CD4-positive, CD25-positive, alpha-beta regulatory T cell (primary cell): ENCODE measurements at regions not wholly inside any gene's neighbourhood (a gene's known extent, or its start where the extent isn't known, plus 50 kb on each side); places are given as distances from the start of the nearest gene placed in this dataset.

Source experiments
- ATAC-seq, 2 donors: fragments of 150-1000 bp; cut with Tn5 transposase; one replicate each; pipeline ENCODE4 v1.10.0; 2021; ENCODE audit warnings: low read depth in 2 of 2, moderate number of reproducible peaks in 2 of 2, moderate library complexity in 1 of 2
- DNase-seq, 3 donors: peaks; one replicate each; pipeline versions ENCODE4 v3.0.0 to v3.0.0-alpha.2; 2012 to 2022; ENCODE audit warnings: mixed read lengths in 1 of 3
- H3K27ac ChIP-seq: one replicate; pipeline ENCODE4 v1.7.0; 2013; ENCODE audit warnings: mild to moderate bottlenecking, low read length; ENCODE audit not compliant: insufficient read depth, poor library complexity, severe bottlenecking
- H3K27me3 ChIP-seq: one replicate; pipeline ENCODE4 v1.7.0; 2013; ENCODE audit warnings: low read length; ENCODE audit not compliant: control insufficient read depth, insufficient read depth
- H3K36me3 ChIP-seq: one replicate; pipeline ENCODE4 v1.7.0; 2013; ENCODE audit warnings: mild to moderate bottlenecking, low read length, moderate library complexity; ENCODE audit not compliant: control insufficient read depth, insufficient read depth
- H3K4me1 ChIP-seq: 2 replicates; pipeline ENCODE4 v1.7.0; 2013; ENCODE audit warnings: mild to moderate bottlenecking, low read length; ENCODE audit not compliant: insufficient read depth, control insufficient read depth, poor library complexity, severe bottlenecking
- H3K4me3 ChIP-seq: one replicate; pipeline ENCODE4 v1.7.0; 2013; ENCODE audit warnings: low read depth, mild to moderate bottlenecking, low read length, moderate library complexity
- H3K9me3 ChIP-seq, 2 experiments: 1 replicate in 1 of 2; 2 replicates in 1 of 2; pipeline ENCODE4 v1.7.0; 2013; ENCODE audit warnings: low read length in 2 of 2, mild to moderate bottlenecking in 1 of 2, moderate library complexity in 1 of 2; ENCODE audit not compliant: control insufficient read depth in 2 of 2
- H3K27ac Mint-ChIP-seq, 3 donors: one replicate each; pipeline ENCODE4 v1.8.0; 2020 to 2022; ENCODE audit warnings: mild to moderate bottlenecking in 3 of 3, mixed read lengths in 3 of 3, moderate library complexity in 2 of 3
- H3K27me3 Mint-ChIP-seq: one replicate; pipeline ENCODE4 v1.8.0; 2022; ENCODE audit warnings: mild to moderate bottlenecking, mixed read lengths
- H3K36me3 Mint-ChIP-seq: one replicate; pipeline ENCODE4 v1.8.0; 2020; ENCODE audit warnings: mixed read lengths
- H3K4me1 Mint-ChIP-seq, 4 donors: one replicate each; pipeline ENCODE4 v1.8.0; 2020 to 2022; ENCODE audit warnings: mixed read lengths in 4 of 4, mild to moderate bottlenecking in 1 of 4
- H3K4me3 Mint-ChIP-seq, 4 donors: one replicate each; pipeline ENCODE4 v1.8.0; 2020 to 2022; ENCODE audit warnings: mild to moderate bottlenecking in 4 of 4, mixed read lengths in 4 of 4, moderate library complexity in 3 of 4
- H3K9me3 Mint-ChIP-seq, 7 donors: one replicate each; pipeline ENCODE4 v1.8.0; 2020 to 2022; ENCODE audit warnings: mixed read lengths in 7 of 7, mild to moderate bottlenecking in 3 of 7, moderate library complexity in 2 of 7

DNA sequence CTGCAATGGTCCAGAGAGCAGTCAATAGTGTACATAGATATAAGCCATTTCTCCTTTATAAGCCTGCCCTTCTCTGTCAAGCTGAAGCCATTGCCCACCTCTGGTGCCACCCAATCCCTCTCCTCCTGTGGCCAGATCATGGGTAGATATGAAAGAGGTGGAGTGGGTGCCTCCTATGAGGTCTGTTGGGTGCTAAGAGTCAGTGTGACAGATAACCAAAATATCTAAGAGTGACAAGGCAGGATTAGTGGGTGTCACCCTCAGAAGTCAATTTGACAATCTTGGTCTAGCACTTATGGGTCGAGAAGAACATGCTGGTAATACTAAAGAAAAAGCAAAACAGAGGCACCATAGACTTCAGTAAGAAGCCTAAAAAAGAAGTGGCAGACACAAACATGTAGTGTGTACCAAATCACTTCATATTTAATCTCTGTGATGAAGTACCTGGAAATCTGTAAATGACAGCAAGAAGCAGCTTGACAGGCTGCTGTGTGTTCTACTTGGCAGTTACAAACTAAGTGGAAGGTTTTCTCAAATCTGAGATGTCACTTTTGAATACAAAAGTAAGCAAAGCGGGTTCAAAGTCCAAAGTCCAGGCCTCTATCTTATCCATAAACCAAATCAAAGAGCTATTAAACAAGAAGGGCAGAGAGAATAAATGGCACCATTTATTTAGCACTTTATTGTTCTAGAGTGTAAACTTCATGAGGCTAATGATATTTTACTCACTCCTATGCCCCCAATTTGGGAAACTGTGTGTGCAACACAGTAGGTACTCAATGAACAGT, 118.9 kb upstream of the EOMES start:
- Histone ChIP-seq H3K4me3 (no peak overlapping the region), H3K9me3 (no peaks in the 10 kb centered on the region), H3K27me3 (no peaks in the 10 kb centered on the region), H3K4me1 (no peaks in the 10 kb centered on the region), H3K27ac (no peak overlapping the region), H3K36me3 (no peaks in the 10 kb centered on the region)
- H3K4me1 Mint-ChIP-seq, result peaks cover 0 to 17% (median 10%) of the 10 kb centered on the region in 4 donors
- no peaks in the 10 kb centered on the region for H3K27me3 Mint-ChIP-seq
- no peak overlapping the region for H3K4me3 Mint-ChIP-seq
- H3K9me3 Mint-ChIP-seq, result peaks cover 0 to 1% (median 0%) of the 10 kb centered on the region in 7 donors
- no peak for ATAC-seq
- H3K27ac Mint-ChIP-seq, result no peak overlapping the region
- no peaks in the 10 kb centered on the region for H3K36me3 Mint-ChIP-seq
- DNase-seq, result no peak

DNA sequence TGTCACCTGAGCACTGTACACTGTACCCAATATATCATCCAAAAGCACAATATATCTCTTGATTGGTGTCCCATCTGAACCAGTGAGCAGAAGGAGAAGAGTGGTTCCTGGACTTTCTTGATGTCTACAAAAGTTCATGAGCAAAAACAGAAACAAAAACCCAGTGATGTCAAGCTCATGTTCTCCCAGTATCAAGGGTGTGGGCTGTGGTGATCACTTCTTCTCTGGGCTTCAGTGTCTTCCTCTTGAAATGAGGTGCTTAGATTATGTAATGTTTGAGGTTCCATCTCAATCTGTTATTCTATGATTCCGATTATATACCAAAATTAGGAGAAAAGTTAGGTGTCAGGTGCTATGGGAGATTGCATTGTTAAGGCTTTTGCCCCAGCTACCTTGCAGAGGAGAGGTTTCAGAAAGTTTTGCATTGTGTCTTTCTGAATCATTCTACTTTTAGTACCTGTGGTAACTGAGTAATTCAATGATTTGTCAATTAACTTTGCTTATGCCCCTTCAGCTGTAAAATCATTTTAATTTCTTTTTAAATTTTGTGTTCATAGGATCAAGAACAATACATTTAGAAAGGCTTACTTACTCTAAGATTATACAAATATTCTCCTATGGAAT, 122.0 kb upstream of the EOMES start:
- Mint-ChIP-seq H3K4me1 (peaks cover 0 to 11% (median 3%) of the 10 kb centered on the region in 4 donors), H3K9me3 (peaks cover 0 to 2% (median 0%) of the 10 kb centered on the region in 7 donors), H3K36me3 (no peaks in the 10 kb centered on the region), H3K4me3 (no peak overlapping the region), H3K27ac (no peak overlapping the region), H3K27me3 (no peaks in the 10 kb centered on the region)
- Histone ChIP-seq H3K27ac (no peak overlapping the region), H3K27me3 (no peaks in the 10 kb centered on the region), H3K36me3 (no peaks in the 10 kb centered on the region), H3K9me3 (no peaks in the 10 kb centered on the region), H3K4me3 (no peak overlapping the region), H3K4me1 (no peaks in the 10 kb centered on the region)
- ATAC-seq (no peak), DNase-seq (no peak)

DNA sequence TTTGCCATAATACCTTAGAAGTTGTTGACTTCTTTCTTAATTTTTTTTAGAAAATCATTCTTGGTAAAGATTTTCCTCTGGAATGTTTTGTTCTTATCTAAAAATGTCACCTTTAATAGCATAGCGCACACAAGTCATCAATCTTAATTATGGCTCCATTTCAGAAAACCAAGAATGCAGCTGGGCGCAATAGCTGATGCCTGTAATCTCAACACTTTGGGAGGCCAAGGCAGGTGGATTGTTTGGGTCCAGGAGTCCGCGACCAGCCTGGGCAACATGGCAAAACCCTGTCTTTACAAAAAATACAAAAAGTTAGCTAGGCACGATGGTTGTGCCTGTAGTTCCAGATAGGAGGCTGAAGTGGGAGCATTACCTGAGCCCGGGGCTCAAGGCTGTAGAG, 125.6 kb upstream of the EOMES start:
- no peaks in the 10 kb centered on the region for H3K9me3 ChIP-seq
- no peaks in the 10 kb centered on the region for H3K27me3 ChIP-seq
- no peak for ATAC-seq
- no peak overlapping the region for H3K4me3 ChIP-seq
- Mint-ChIP-seq H3K4me1 (peaks cover 0 to 11% (median 3%) of the 10 kb centered on the region in 4 donors), H3K9me3 (peaks cover 0 to 8% (median 4%) of the 10 kb centered on the region in 7 donors), H3K36me3 (no peaks in the 10 kb centered on the region), H3K27ac (no peak overlapping the region), H3K27me3 (peaks cover 5% of the 10 kb centered on the region), H3K4me3 (no peak overlapping the region)
- H3K4me1 ChIP-seq, result no peaks in the 10 kb centered on the region
- no peaks in the 10 kb centered on the region for H3K36me3 ChIP-seq
- H3K27ac ChIP-seq, result no peak overlapping the region
- no peak for DNase-seq

DNA sequence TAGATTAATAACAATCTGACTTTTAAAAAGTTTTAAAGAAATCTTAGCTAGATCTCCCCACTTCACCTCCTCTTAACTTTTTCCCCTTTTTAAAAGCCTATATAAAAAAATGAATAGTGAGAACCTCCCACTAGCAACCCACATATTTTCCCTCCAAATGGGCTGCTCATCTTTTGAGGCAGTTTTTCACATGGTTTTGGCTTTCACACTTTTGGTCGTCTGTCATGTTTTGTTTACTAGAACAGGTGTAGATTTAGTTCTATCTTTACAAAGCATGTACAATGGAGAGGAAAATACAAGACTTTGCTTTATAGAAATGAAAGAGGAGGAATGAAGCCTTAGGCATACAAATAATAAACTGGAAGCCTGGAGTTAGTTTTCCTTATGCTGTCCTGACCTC, 126.7 kb upstream of the EOMES start:
- Histone ChIP-seq H3K9me3 (peaks cover 0 to under 1% of the 10 kb centered on the region in 2 experiments), H3K27me3 (no peaks in the 10 kb centered on the region), H3K27ac (no peak overlapping the region), H3K4me1 (no peaks in the 10 kb centered on the region), H3K4me3 (no peak overlapping the region), H3K36me3 (no peaks in the 10 kb centered on the region)
- peaks cover 0 to 11% (median 4%) of the 10 kb centered on the region in 7 donors for H3K9me3 Mint-ChIP-seq
- ATAC-seq, result no peak
- no peak overlapping the region for H3K27ac Mint-ChIP-seq
- peaks cover 7% of the 10 kb centered on the region for H3K27me3 Mint-ChIP-seq
- H3K36me3 Mint-ChIP-seq, result peaks cover 4% of the 10 kb centered on the region
- no peak for DNase-seq
- peaks cover 0 to 8% (median 3%) of the 10 kb centered on the region in 4 donors for H3K4me1 Mint-ChIP-seq
- no peak overlapping the region for H3K4me3 Mint-ChIP-seq

DNA sequence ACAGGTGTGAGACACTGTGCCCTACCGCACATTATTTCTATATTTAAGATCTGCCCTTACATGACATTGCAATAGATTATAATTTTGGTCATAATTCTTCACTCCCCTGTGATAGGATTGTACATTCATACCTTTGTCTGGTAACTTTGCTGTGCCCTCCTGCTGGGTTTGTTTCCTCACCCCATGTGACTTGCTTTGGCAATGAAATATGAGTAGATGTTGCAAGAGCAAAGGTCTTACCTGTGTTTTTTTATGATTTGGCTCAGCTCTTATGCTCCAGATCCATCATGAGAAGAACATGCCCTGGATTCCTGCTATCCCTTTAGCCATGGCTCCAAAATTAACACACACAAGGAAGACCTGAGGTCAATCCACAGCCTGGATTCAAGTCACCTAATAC, 137.7 kb upstream of the EOMES start:
- H3K27me3 ChIP-seq, result no peaks in the 10 kb centered on the region
- H3K36me3 ChIP-seq, result no peaks in the 10 kb centered on the region
- no peak for DNase-seq
- H3K4me3 ChIP-seq, result no peak overlapping the region
- no peak overlapping the region for H3K27ac ChIP-seq
- H3K4me1 Mint-ChIP-seq, result peaks cover 0 to 31% (median 17%) of the 10 kb centered on the region in 4 donors
- peak overlapping the region in 2 of 3 donors; percentile 2 to 31 for H3K27ac Mint-ChIP-seq
- H3K36me3 Mint-ChIP-seq, result no peaks in the 10 kb centered on the region
- peaks cover 0 to 4% (median 0%) of the 10 kb centered on the region in 7 donors for H3K9me3 Mint-ChIP-seq
- H3K4me1 ChIP-seq, result peaks cover 9% of the 10 kb centered on the region
- H3K27me3 Mint-ChIP-seq, result no peaks in the 10 kb centered on the region
- H3K9me3 ChIP-seq, result peaks cover 0 to 3% of the 10 kb centered on the region in 2 experiments
- ATAC-seq, result no peak
- no peak overlapping the region for H3K4me3 Mint-ChIP-seq

DNA sequence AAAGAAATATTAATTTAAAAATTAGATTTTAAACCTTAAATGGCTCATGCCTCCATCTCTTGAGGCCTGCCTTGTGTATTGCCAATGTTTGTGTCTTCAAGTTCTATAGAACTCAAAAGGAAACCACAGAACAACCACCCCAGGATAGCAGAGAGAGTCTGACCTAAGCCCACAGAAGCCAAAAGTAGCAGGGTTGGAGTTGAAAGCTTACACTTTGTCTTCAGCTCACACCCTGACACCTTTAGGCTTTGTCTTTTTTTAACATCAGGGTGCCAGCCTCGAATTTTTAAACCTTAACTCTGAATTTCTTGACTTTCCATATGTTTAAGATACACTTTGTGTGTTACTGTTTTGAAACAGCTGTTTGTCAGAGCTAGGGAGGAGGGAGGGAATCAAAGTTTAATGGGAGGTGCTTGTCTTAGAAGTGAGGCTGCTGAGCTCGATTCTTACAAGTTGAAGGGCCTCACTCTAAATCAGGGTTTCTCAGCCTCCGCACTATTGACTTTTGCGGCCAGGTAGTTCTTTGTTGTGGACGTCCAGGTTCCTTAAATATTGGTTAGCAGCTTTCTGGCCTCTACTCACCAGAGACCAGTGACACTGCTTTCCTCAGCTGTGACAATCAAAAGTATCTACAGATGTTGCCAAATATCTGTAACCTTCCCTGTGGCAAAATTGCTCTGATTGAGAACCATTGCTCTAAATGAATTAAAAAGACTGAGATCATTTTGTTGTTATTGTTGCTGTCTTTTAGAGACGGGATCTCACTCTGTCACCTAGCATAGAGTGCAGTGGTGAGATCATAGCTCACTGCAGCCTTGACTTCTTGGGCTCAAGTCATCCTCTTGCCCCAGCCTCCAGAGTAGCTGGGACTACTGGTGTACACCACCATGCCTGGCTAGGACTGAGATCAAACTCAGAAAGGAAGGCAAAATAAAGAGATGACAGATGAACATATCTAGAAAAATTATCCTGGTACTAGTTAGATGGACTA, 139.2 kb upstream of the EOMES start:
- H3K4me3 ChIP-seq, result peak overlapping the region; percentile 13

DNA sequence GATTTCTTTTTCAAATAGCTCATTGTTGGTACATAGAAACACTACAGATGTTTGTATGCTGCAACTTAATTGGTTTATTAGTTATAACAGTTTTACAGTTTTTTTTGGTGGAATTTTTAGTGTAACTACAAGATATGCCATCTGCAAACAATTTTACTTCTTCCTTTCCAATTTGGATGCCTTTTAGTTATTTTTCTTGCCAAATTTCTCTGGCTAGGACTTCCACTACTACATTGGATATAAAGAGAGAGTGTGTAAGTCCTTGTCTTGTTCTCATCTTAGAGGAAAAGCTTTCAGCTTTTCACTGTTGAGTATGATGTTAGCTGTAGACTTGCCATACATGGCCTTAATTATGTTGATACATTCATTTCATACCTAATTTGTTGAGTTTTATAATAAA, 143.6 kb upstream of the EOMES start:
- H3K27ac Mint-ChIP-seq, result no peak overlapping the region
- Histone ChIP-seq H3K27me3 (no peaks in the 10 kb centered on the region), H3K4me3 (no peak overlapping the region), H3K36me3 (no peaks in the 10 kb centered on the region), H3K4me1 (peaks cover 8% of the 10 kb centered on the region), H3K27ac (no peak overlapping the region), H3K9me3 (peaks cover 19 to 25% of the 10 kb centered on the region in 2 experiments)
- DNase-seq (no peak), ATAC-seq (no peak)
- no peaks in the 10 kb centered on the region for H3K27me3 Mint-ChIP-seq
- no peak overlapping the region for H3K4me3 Mint-ChIP-seq
- peaks cover 0 to 16% (median 7%) of the 10 kb centered on the region in 4 donors for H3K4me1 Mint-ChIP-seq
- peaks cover 3% of the 10 kb centered on the region for H3K36me3 Mint-ChIP-seq
- H3K9me3 Mint-ChIP-seq, result peaks cover 2 to 30% (median 9%) of the 10 kb centered on the region in 7 donors

More for the DNA sequence above, 139.2 kb upstream of the EOMES start:
- Histone ChIP-seq H3K4me1 (peaks cover 9% of the 10 kb centered on the region), H3K36me3 (no peaks in the 10 kb centered on the region), H3K27me3 (no peaks in the 10 kb centered on the region), H3K27ac (peak overlapping the region; percentile 19), H3K9me3 (no peaks in the 10 kb centered on the region)
- Mint-ChIP-seq H3K4me3 (peak overlapping the region in 2 of 4 donors; percentile 33 to 59), H3K27ac (peak overlapping the region; percentile 77 to 82 (median 81)), H3K9me3 (peaks cover 0 to 8% (median 2%) of the 10 kb centered on the region in 7 donors), H3K27me3 (no peaks in the 10 kb centered on the region), H3K4me1 (peaks cover 0 to 31% (median 17%) of the 10 kb centered on the region in 4 donors), H3K36me3 (no peaks in the 10 kb centered on the region)
- DNase-seq, result peak in 2 of 3 donors; percentile 15 to 33
- ATAC-seq, result peak; percentile 68 to 71
